Osteocyte (in vitro differentiated cells): ENCODE measurements at regions not wholly inside any gene's neighbourhood (a gene's known extent, or its start where the extent isn't known, plus 50 kb on each side); places are given as distances from the start of the nearest gene placed in this dataset.

Source experiments
- DNase-seq: peaks from one replicate; pipeline ENCODE4 v3.0.0; 2021; ENCODE audit warnings: mixed read lengths; ENCODE audit not compliant: unreplicated experiment; ENCODE audit errors: extremely low spot score
- H3K27ac Mint-ChIP-seq: one replicate; pipeline ENCODE4 v1.8.0; 2021; ENCODE audit warnings: mild to moderate bottlenecking, mixed read lengths; ENCODE audit not compliant: unreplicated experiment
- H3K27me3 Mint-ChIP-seq: one replicate; pipeline ENCODE4 v1.8.0; 2021; ENCODE audit warnings: mixed read lengths; ENCODE audit not compliant: unreplicated experiment
- H3K36me3 Mint-ChIP-seq: one replicate; pipeline ENCODE4 v1.8.0; 2021; ENCODE audit warnings: mixed read lengths; ENCODE audit not compliant: unreplicated experiment
- H3K4me1 Mint-ChIP-seq: one replicate; pipeline ENCODE4 v1.8.0; 2021; ENCODE audit warnings: mixed read lengths; ENCODE audit not compliant: unreplicated experiment
- H3K4me3 Mint-ChIP-seq: one replicate; pipeline ENCODE4 v1.8.0; 2021; ENCODE audit warnings: mild to moderate bottlenecking, moderate library complexity, mixed read lengths; ENCODE audit not compliant: unreplicated experiment
- H3K9me3 Mint-ChIP-seq: one replicate; pipeline ENCODE4 v1.8.0; 2021; ENCODE audit warnings: mixed read lengths; ENCODE audit not compliant: unreplicated experiment
- CTCF ChIP-seq: fragments of 200-600 bp; sonication (generic); IDR thresholded peaks from 2 replicates; pipeline ENCODE4 v1.5.0; 2021; ENCODE audit warnings: antibody characterized with exemption, mild to moderate bottlenecking, moderate library complexity

GRCh38 chr2:19529677-19530076 is 171.3 kb upstream of the OSR1 start:
- H3K36me3 Mint-ChIP-seq, result no peaks in the 10 kb centered on the region
- no peak for TF ChIP-seq CTCF
- DNase-seq, result no peak
- H3K9me3 Mint-ChIP-seq, result peaks cover 5% of the 10 kb centered on the region
- H3K4me3 Mint-ChIP-seq, result no peak overlapping the region
- H3K27me3 Mint-ChIP-seq, result peaks cover 11% of the 10 kb centered on the region
- H3K4me1 Mint-ChIP-seq, result no peaks in the 10 kb centered on the region
- H3K27ac Mint-ChIP-seq, result no peak overlapping the region

DNA sequence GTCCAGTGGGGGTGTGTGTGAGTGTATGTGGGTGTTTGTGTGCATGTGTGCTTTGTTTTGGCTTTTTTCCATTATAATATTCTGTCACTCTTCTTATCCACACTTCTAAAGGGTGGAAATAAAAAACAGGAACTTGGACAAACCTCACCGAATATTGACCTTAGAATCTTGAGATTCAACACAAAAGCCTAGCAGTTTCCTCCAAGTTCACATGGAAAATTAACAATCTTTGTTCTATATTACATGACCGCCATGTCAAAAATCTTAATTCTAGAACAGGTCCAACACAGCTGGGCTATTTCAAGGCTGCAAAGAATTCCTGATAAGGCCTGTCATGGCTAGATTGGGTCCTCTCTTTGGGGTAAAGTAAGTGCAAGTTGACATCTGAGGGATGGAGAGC is 169.3 kb upstream of the OSR1 start:
- Mint-ChIP-seq H3K27me3 (peaks cover 12% of the 10 kb centered on the region), H3K36me3 (no peaks in the 10 kb centered on the region), H3K4me3 (no peak overlapping the region), H3K4me1 (no peaks in the 10 kb centered on the region), H3K27ac (no peak overlapping the region), H3K9me3 (no peaks in the 10 kb centered on the region)
- DNase-seq, result no peak
- TF ChIP-seq CTCF, result no peak

DNA sequence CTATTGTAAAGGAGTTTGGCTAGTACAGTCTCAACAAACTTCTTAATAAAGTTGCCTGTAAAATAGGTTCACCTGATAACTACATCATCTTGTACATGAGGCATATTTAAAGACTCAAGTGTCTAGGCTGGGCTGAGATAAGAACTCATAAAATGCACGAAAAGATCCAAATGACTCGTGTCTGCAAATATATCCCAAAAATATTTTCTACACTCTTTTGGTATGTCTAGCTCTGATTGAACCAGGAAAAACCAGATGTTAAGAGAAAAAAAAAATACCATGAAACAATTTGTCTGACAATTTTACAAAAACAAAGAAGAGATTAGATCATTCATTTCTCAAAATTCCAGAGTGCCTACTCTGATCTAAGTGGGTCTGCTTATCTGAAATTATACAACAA is 166.9 kb upstream of the OSR1 start:
- no peak overlapping the region for H3K4me3 Mint-ChIP-seq
- no peak overlapping the region for H3K27ac Mint-ChIP-seq
- H3K27me3 Mint-ChIP-seq, result peaks cover 23% of the 10 kb centered on the region
- no peaks in the 10 kb centered on the region for H3K9me3 Mint-ChIP-seq
- no peaks in the 10 kb centered on the region for H3K36me3 Mint-ChIP-seq
- no peak for DNase-seq
- no peaks in the 10 kb centered on the region for H3K4me1 Mint-ChIP-seq
- no peak for TF ChIP-seq CTCF

DNA sequence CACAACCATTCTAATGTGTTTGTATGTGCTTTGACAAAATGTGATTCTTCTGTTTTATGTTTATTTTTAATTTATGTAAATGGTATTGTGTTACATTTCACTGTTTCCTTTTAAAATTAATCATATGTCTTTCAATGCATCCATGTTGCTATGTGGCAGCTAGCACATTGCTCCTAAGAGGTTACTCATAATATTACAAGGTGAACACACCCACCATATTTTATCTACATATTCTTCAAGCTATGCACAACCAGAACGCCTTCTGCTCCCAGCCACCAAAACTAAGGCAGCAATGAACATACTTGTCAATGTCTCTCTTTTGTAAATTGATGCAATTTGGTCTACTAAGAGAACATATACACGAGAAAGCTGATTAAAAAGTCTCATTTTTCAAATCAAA is 160.6 kb upstream of the OSR1 start:
- no peak for TF ChIP-seq CTCF
- no peaks in the 10 kb centered on the region for H3K36me3 Mint-ChIP-seq
- H3K4me1 Mint-ChIP-seq, result no peaks in the 10 kb centered on the region
- no peaks in the 10 kb centered on the region for H3K9me3 Mint-ChIP-seq
- DNase-seq, result no peak
- peaks cover 23% of the 10 kb centered on the region for H3K27me3 Mint-ChIP-seq
- H3K27ac Mint-ChIP-seq, result no peak overlapping the region
- H3K4me3 Mint-ChIP-seq, result no peak overlapping the region

DNA sequence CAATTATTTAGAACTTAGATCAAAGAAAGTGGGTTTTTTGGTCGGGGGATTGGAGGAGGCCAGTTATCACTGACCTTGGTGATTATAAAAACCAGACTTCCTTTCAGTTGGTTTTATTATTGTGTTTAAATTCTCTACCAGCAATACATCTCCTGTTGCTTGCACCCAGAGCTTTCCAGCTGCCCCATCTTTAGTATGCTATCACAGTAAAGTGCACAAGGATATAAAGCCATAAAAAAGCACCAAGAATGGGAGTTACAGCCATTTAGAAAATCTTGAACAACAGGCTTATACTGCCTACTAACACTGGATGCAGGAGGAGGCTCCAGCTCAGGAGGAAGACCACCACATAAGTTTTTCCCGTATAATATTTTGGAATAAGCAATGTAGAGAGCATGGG is 148.7 kb upstream of the OSR1 start:
- no peaks in the 10 kb centered on the region for H3K36me3 Mint-ChIP-seq
- H3K4me3 Mint-ChIP-seq, result no peak overlapping the region
- H3K4me1 Mint-ChIP-seq, result no peaks in the 10 kb centered on the region
- TF ChIP-seq CTCF, result no peak
- H3K27ac Mint-ChIP-seq, result no peak overlapping the region
- H3K27me3 Mint-ChIP-seq, result peaks cover 37% of the 10 kb centered on the region
- no peak for DNase-seq
- H3K9me3 Mint-ChIP-seq, result peaks cover 5% of the 10 kb centered on the region
